ENCODE measurements at regions not wholly inside any gene's neighbourhood (a gene's known extent, or its start where the extent isn't known, plus 50 kb on each side); places are given as distances from the start of the nearest gene placed in this dataset.

GRCh38 chr1:55793856-55794255 is 578.7 kb upstream of the USP24 start:
- in situ Hi-C loops (cut with MboI) (no loop called here), intact Hi-C loops (cut with micrococcal nuclease; ENCODE audit: unreplicated experiment) (no loop called here)
- ChIA-PET CTCF (no interaction called here), RAD21 (ENCODE audit: unreplicated experiment) (no interaction called here), POLR2A (no interaction called here), SMC1A (ENCODE audit: uncharacterized antibody, unreplicated experiment) (no interaction called here)
- Histone ChIP-seq H3K36me3 (ENCODE audit: control insufficient read depth in 2 of 2, insufficient read depth in 2 of 2, low read length in 1 of 2) (no peaks in the 10 kb centered on the region), H3K27me3 (replicated peaks in 1 of 2; ENCODE audit: control insufficient read depth in 2 of 2, insufficient read depth in 2 of 2, low read length in 1 of 2) (no peaks in the 10 kb centered on the region), H3K9me3 (replicated peaks; ENCODE audit: control insufficient read depth, insufficient read depth, low read length) (no peaks in the 10 kb centered on the region), H3K4me2 (ENCODE audit: control insufficient read depth, insufficient read depth) (no peak overlapping the region), H4K20me1 (ENCODE audit: control insufficient read depth, insufficient read depth) (no peaks in the 10 kb centered on the region), H3K79me2 (ENCODE audit: control insufficient read depth, insufficient read depth, low read length) (no peaks in the 10 kb centered on the region), H2AFZ (ENCODE audit: control insufficient read depth, low read depth, low read length) (no peak overlapping the region), H3K4me3 (no peak overlapping the region), H3K9ac (ENCODE audit: control insufficient read depth, insufficient read depth, low read length) (no peak overlapping the region), H3K27ac (ENCODE audit: control insufficient read depth, insufficient read depth) (no peak overlapping the region), H3K4me1 (ENCODE audit: control insufficient read depth, insufficient read depth, low read length) (no peaks in the 10 kb centered on the region)
- DNase-seq (ENCODE audit: low read depth, low spot score) (no peak), FAIRE-seq (no peak), ATAC-seq (no peak)
- 29% methylated on average over 6 of the region's 6 CpGs for WGBS (ENCODE audit: insufficient coverage, insufficient replicate concordance, low lambda C conversion rate, missing lambda C conversion rate)
- TF ChIP-seq FOXK2 (IDR thresholded peaks at IDR 0.05): no peak
- no peak for TF ChIP-seq ZBTB11 (CRISPR knock-in tag; IDR thresholded peaks at IDR 0.05)
- no peak for TF ChIP-seq CEBPB (IDR thresholded peaks at IDR 0.05; ENCODE audit: borderline replicate concordance in 1 of 2, low read depth in 2 of 2, low read length in 2 of 2)
- no peak for TF ChIP-seq YBX1 (IDR thresholded peaks at IDR 0.05)
- no peak for TF ChIP-seq ZNF207 (IDR thresholded peaks at IDR 0.05; ENCODE audit: borderline replicate concordance)
- TF ChIP-seq ELK1 (IDR thresholded peaks at IDR 0.05; ENCODE audit: low read depth, low read length): no peak
- TF ChIP-seq PAX8 (IDR thresholded peaks at IDR 0.05): no peak
- TF ChIP-seq PRDM15 (CRISPR knock-in tag; IDR thresholded peaks at IDR 0.05): no peak
- TF ChIP-seq DPF2 (IDR thresholded peaks at IDR 0.05): no peak
- no peak for TF ChIP-seq JUNB (IDR thresholded peaks at IDR 0.05)
- no peak for TF ChIP-seq SP1 (IDR thresholded peaks at IDR 0.05; ENCODE audit: low read depth, low read length)
- no TSS peak for BruUV-seq (replicated peaks)
